OCI-LY3 (cell line): ENCODE measurements at regions not wholly inside any gene's neighbourhood (a gene's known extent, or its start where the extent isn't known, plus 50 kb on each side); places are given as distances from the start of the nearest gene placed in this dataset.

ENCODE experiments used
- H2AFZ ChIP-seq: fragments of 200-600, 300-600 bp; shearing (Covaris generic); 2 replicates; pipeline ENCODE4 v1.6.0; 2014; ENCODE audit warnings: antibody characterized with exemption, low read depth, low read length
- H3K27ac ChIP-seq: fragments of 200-600, 300-600 bp; sonication (generic); 2 replicates; pipeline ENCODE4 v1.5.1; 2014; ENCODE audit warnings: mild to moderate bottlenecking, low read length, moderate library complexity, mixed read lengths
- H3K27me3 ChIP-seq: fragments of 200-600, 300-600 bp; sonication (generic); 2 replicates; pipeline ENCODE4 v1.6.1; 2014; ENCODE audit warnings: low read depth, low read length, mixed read lengths
- H3K36me3 ChIP-seq: fragments of 200-600, 300-600 bp; sonication (generic); replicated peaks from 2 replicates; pipeline ENCODE3; 2014; ENCODE audit warnings: low read depth, low read length, mixed read lengths
- H3K4me1 ChIP-seq: fragments of 300-600, 200-600 bp; sonication (generic); 2 replicates; pipeline ENCODE4 v1.6.1; 2014; ENCODE audit warnings: low read length, mixed read lengths
- H3K4me2 ChIP-seq: fragments of 200-600, 300-600 bp; sonication (generic); 2 replicates; pipeline ENCODE4 v1.6.1; 2014; ENCODE audit warnings: low read length, mixed read lengths
- H3K4me3 ChIP-seq: fragments of 300-600, 200-600 bp; sonication (generic); 2 replicates; pipeline ENCODE4 v1.5.1; 2014; ENCODE audit warnings: antibody characterized with exemption, mild to moderate bottlenecking, low read length, moderate library complexity
- H3K79me2 ChIP-seq: fragments of 300-600, 200-600 bp; shearing (Covaris generic); 2 replicates; pipeline ENCODE4 v1.6.1; 2014; ENCODE audit warnings: mild to moderate bottlenecking, low read length, mixed read lengths
- H3K9ac ChIP-seq: fragments of 300-600, 200-600 bp; shearing (Covaris generic); 2 replicates; pipeline ENCODE4 v1.6.0; 2014; ENCODE audit warnings: mild to moderate bottlenecking, low read length, moderate library complexity
- H3K9me3 ChIP-seq: fragments of 200-600, 300-600 bp; shearing (Covaris generic); 2 replicates; pipeline ENCODE4 v1.6.1; 2014; ENCODE audit warnings: low read length, mixed read lengths; ENCODE audit not compliant: insufficient read depth
- H4K20me1 ChIP-seq: fragments of 200-600, 300-600 bp; sonication (generic); 2 replicates; pipeline ENCODE4 v1.6.1; 2016; ENCODE audit warnings: low read length, mixed read lengths; ENCODE audit not compliant: insufficient read depth
- EZH2phosphoT487 ChIP-seq: fragments of 200-600 bp; shearing (Covaris generic); IDR thresholded peaks from 2 replicates; pipeline ENCODE4 v1.6.1; 2018; ENCODE audit warnings: antibody characterized with exemption, mixed run types, low read depth
- TF ChIP-seq, protein P1 (sequence below): fragments of 200-600, 300-600 bp; sonication (generic); IDR thresholded peaks from 2 replicates; pipeline ENCODE4 v1.5.1; 2014; ENCODE audit warnings: antibody characterized with exemption, low read length, low read depth

DNA sequence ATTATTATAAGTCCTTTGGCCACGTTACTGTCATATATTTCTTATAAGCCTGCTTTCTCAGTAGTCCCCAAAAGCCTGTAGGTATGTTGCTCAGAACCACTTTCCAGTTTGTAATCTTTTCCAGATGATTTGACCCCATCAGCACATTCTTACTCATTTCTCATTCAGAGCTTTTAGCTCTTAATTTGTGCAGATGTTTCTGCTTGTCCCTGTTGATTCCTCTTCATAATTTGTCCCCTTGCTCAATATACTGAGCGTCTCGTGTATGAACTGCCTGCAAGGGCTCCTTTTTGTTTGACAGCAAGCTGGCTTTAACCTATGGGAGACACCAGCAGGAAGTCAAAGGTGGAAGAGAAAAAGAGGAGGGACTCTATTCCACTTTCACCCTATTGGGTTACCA, 733.8 kb upstream of the GJE1 start:
- H2AFZ ChIP-seq, result no peak overlapping the region
- no peaks in the 10 kb centered on the region for H3K79me2 ChIP-seq
- H3K4me3 ChIP-seq, result no peak overlapping the region
- TF ChIP-seq EZH2phosphoT487, result no peak
- TF ChIP-seq, protein P1, sequence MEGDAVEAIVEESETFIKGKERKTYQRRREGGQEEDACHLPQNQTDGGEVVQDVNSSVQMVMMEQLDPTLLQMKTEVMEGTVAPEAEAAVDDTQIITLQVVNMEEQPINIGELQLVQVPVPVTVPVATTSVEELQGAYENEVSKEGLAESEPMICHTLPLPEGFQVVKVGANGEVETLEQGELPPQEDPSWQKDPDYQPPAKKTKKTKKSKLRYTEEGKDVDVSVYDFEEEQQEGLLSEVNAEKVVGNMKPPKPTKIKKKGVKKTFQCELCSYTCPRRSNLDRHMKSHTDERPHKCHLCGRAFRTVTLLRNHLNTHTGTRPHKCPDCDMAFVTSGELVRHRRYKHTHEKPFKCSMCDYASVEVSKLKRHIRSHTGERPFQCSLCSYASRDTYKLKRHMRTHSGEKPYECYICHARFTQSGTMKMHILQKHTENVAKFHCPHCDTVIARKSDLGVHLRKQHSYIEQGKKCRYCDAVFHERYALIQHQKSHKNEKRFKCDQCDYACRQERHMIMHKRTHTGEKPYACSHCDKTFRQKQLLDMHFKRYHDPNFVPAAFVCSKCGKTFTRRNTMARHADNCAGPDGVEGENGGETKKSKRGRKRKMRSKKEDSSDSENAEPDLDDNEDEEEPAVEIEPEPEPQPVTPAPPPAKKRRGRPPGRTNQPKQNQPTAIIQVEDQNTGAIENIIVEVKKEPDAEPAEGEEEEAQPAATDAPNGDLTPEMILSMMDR, result no peak
- no peaks in the 10 kb centered on the region for H3K27me3 ChIP-seq
- no peaks in the 10 kb centered on the region for H3K9me3 ChIP-seq
- no peaks in the 10 kb centered on the region for H3K36me3 ChIP-seq
- H3K9ac ChIP-seq, result no peak overlapping the region
- 0 out of 2 replicates have a peak, but pooled peaks cover 8% of the 10 kb centered on the region for H3K4me1 ChIP-seq
- no peak overlapping the region for H3K27ac ChIP-seq
- H4K20me1 ChIP-seq, result no peaks in the 10 kb centered on the region
- H3K4me2 ChIP-seq, result no peak overlapping the region

- Histone ChIP-seq H3K4me1 (peaks cover 16% of the 10 kb centered on the region; the same call in 1 of the 2 replicates), H3K27ac (no peak overlapping the region), H3K27me3 (no peaks in the 10 kb centered on the region), H3K9ac (no peak overlapping the region), H3K79me2 (no peaks in the 10 kb centered on the region), H3K9me3 (no peaks in the 10 kb centered on the region), H3K4me3 (no peak overlapping the region), H2AFZ (no peak overlapping the region), H3K4me2 (no peak overlapping the region), H4K20me1 (no peaks in the 10 kb centered on the region), H3K36me3 (no peaks in the 10 kb centered on the region)
- no peak for TF ChIP-seq EZH2phosphoT487
- TF ChIP-seq, protein P1, result no peak
Measured at GRCh38 chr6:141395443-141396008, 737.2 kb upstream of the GJE1 start.

DNA sequence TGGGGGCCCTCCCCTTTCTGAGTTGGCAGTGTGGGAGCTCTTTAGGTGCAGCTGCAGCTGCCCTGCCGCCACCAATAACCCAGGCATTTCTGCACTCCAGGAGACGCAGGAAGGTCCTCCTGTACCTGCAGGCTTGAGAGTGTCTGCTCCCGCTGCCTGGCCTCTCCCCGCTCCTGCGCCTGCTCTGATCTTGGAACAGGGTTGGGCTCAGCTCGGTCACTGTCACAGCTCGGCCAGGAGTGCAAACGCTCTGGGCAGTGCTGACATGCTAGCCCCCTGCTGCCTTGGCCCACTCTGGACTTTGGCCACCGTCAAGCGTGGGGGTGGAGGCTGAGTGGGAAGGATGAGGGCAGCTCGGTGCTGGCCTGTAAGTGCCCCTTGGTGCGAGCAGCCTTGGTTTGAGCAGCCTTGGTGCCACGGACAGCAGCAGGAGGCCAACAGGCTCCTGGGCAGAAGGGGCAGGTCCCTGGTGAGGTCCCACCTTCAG, 738.1 kb upstream of the GJE1 start:
- Histone ChIP-seq H2AFZ (no peak overlapping the region), H3K27ac (no peak overlapping the region), H3K4me2 (no peak overlapping the region), H3K27me3 (no peaks in the 10 kb centered on the region), H3K4me1 (peaks cover 13% of the 10 kb centered on the region; the same call in 1 of the 2 replicates), H3K9me3 (no peaks in the 10 kb centered on the region), H3K4me3 (no peak overlapping the region), H3K9ac (no peak overlapping the region), H4K20me1 (no peaks in the 10 kb centered on the region), H3K36me3 (no peaks in the 10 kb centered on the region), H3K79me2 (no peaks in the 10 kb centered on the region)
- no peak for TF ChIP-seq EZH2phosphoT487
- TF ChIP-seq, protein P1, result no peak

- Histone ChIP-seq H3K27ac (no peak overlapping the region), H3K27me3 (no peaks in the 10 kb centered on the region), H3K4me1 (peaks cover 10% of the 10 kb centered on the region; the same call in 1 of the 2 replicates), H2AFZ (no peak overlapping the region), H3K9ac (no peak overlapping the region), H4K20me1 (no peaks in the 10 kb centered on the region), H3K4me3 (no peak overlapping the region), H3K4me2 (no peak overlapping the region), H3K36me3 (no peaks in the 10 kb centered on the region), H3K9me3 (no peaks in the 10 kb centered on the region), H3K79me2 (no peaks in the 10 kb centered on the region)
- TF ChIP-seq, protein P1, result no peak
- TF ChIP-seq EZH2phosphoT487, result no peak
Measured at GRCh38 chr6:141394125-141394536, 738.6 kb upstream of the GJE1 start.
